ENCODE measurements at regions not wholly inside any gene's neighbourhood (a gene's known extent, or its start where the extent isn't known, plus 50 kb on each side); places are given as distances from the start of the nearest gene placed in this dataset.

- no peak for TF ChIP-seq POLR2A (IDR thresholded peaks at IDR 0.05)
- no peak for TF ChIP-seq CTCF (IDR thresholded peaks at IDR 0.05)
These were observed 251.8 kb upstream of the TMEM72 start for GRCh38 chr10:44659320-44659719.

Data from body of pancreas (tissue), 4 donors.